DOHH2 (cell line): ENCODE measurements at regions not wholly inside any gene's neighbourhood (a gene's known extent, or its start where the extent isn't known, plus 50 kb on each side); places are given as distances from the start of the nearest gene placed in this dataset.
"Not testable (repeated sequence)": the region's sequence is repeated elsewhere in the genome, so short reads cannot be mapped to it uniquely, and the experiment has no call there.

ENCODE experiments used
- H3F3A ChIP-seq: fragments of 200-600 bp; sonication (generic), shearing (Covaris generic); 2 replicates; pipeline ENCODE4 v1.6.0; 2016; ENCODE audit warnings: antibody characterized with exemption, mild to moderate bottlenecking; ENCODE audit not compliant: control insufficient read depth, insufficient read depth
- H3K27ac ChIP-seq: fragments of 200-600 bp; sonication (generic); 2 replicates; pipeline ENCODE4 v1.5.1; 2014; ENCODE audit warnings: low read depth, mild to moderate bottlenecking, low read length, moderate library complexity
- H3K27me3 ChIP-seq: fragments of 200-600 bp; sonication (generic); 2 replicates; pipeline ENCODE4 v1.6.1; 2014; ENCODE audit warnings: mild to moderate bottlenecking, low read length, mixed read lengths; ENCODE audit not compliant: control insufficient read depth
- H3K36me3 ChIP-seq: fragments of 200-600 bp; sonication (generic); 2 replicates; pipeline ENCODE4 v1.6.1; 2014; ENCODE audit warnings: mild to moderate bottlenecking, low read length, moderate library complexity, mixed read lengths; ENCODE audit not compliant: control insufficient read depth
- H3K4me1 ChIP-seq: fragments of 200-600 bp; sonication (generic); 2 replicates; pipeline ENCODE4 v1.6.1; 2014; ENCODE audit warnings: mild to moderate bottlenecking, low read length, mixed read lengths; ENCODE audit not compliant: control insufficient read depth
- H3K4me2 ChIP-seq: fragments of 200-600 bp; sonication (generic); 2 replicates; pipeline ENCODE4 v1.6.0; 2014; ENCODE audit warnings: mild to moderate bottlenecking, low read length, moderate library complexity
- H3K4me3 ChIP-seq: fragments of 200-600 bp; sonication (generic); 2 replicates; pipeline ENCODE4 v1.5.1; 2014; ENCODE audit warnings: mild to moderate bottlenecking, low read length, mixed read lengths
- H3K79me2 ChIP-seq: fragments of 200-600 bp; sonication (generic); 2 replicates; pipeline ENCODE4 v1.6.1; 2014; ENCODE audit warnings: mild to moderate bottlenecking, low read length, mixed read lengths; ENCODE audit not compliant: control insufficient read depth
- H3K9me2 ChIP-seq: fragments of 200-600 bp; sonication (generic); replicated peaks from 2 replicates; pipeline ENCODE4 v1.6.1; 2014; ENCODE audit warnings: mild to moderate bottlenecking, low read length, mixed read lengths; ENCODE audit not compliant: control insufficient read depth
- H3K9me3 ChIP-seq: fragments of 200-600 bp; sonication (generic); 2 replicates; pipeline ENCODE4 v1.6.1; 2014; ENCODE audit warnings: antibody characterized with exemption, low read length, mixed read lengths; ENCODE audit not compliant: control insufficient read depth, insufficient read depth
- H4K20me1 ChIP-seq: fragments of 200-600 bp; sonication (generic); 2 replicates; pipeline ENCODE4 v1.6.0; 2014; ENCODE audit warnings: low read depth, mild to moderate bottlenecking, antibody characterized with exemption, low read length, moderate library complexity; ENCODE audit not compliant: control insufficient read depth, insufficient read depth
- CTCF ChIP-seq: fragments of 200-600 bp; sonication (generic); IDR thresholded peaks from one replicate; pipeline ENCODE4 v1.5.1; 2014; ENCODE audit warnings: antibody characterized with exemption, mild to moderate bottlenecking, low read depth, low read length; ENCODE audit not compliant: poor library complexity, severe bottlenecking
- EZH2phosphoT487 ChIP-seq: fragments of 200-600 bp; sonication (generic); IDR thresholded peaks from 2 replicates; pipeline ENCODE4 v1.6.1; 2017; ENCODE audit warnings: borderline replicate concordance, mild to moderate bottlenecking, antibody characterized with exemption, low read length, moderate library complexity, mixed read lengths

GRCh38 chr3:59180006-59180405 lies 130.2 kb upstream of the CFAP20DC start:
- Histone ChIP-seq H3K27me3 (no peaks in the 10 kb centered on the region), H3K9me2 (no peaks in the 10 kb centered on the region), H4K20me1 (no peaks in the 10 kb centered on the region), H3K4me3 (no peak overlapping the region), H3K9me3 (no peaks in the 10 kb centered on the region), H3K36me3 (no peaks in the 10 kb centered on the region), H3K27ac (no peak overlapping the region), H3K79me2 (no peaks in the 10 kb centered on the region), H3K4me1 (no peaks in the 10 kb centered on the region), H3K4me2 (no peak overlapping the region), H3F3A (no peaks in the 10 kb centered on the region)
- TF ChIP-seq EZH2phosphoT487, result no peak
- TF ChIP-seq CTCF, result no peak

GRCh38 chr3:59178698-59179097 lies 128.9 kb upstream of the CFAP20DC start:
- no peaks in the 10 kb centered on the region for H3K36me3 ChIP-seq
- no peak overlapping the region for H3K27ac ChIP-seq
- H3K27me3 ChIP-seq, result no peaks in the 10 kb centered on the region
- H3K79me2 ChIP-seq, result no peaks in the 10 kb centered on the region
- no peak overlapping the region for H3K4me3 ChIP-seq
- no peak overlapping the region for H3K4me2 ChIP-seq
- H3K4me1 ChIP-seq, result no peaks in the 10 kb centered on the region
- H3F3A ChIP-seq, result no peaks in the 10 kb centered on the region
- no peaks in the 10 kb centered on the region for H3K9me2 ChIP-seq
- H4K20me1 ChIP-seq, result no peaks in the 10 kb centered on the region
- no peak for TF ChIP-seq CTCF
- TF ChIP-seq EZH2phosphoT487, result no peak
- no peaks in the 10 kb centered on the region for H3K9me3 ChIP-seq

GRCh38 chr3:59171491-59171890 lies 121.7 kb upstream of the CFAP20DC start:
- H3K27ac ChIP-seq, result no peak overlapping the region
- H3K27me3 ChIP-seq, result no peaks in the 10 kb centered on the region
- H4K20me1 ChIP-seq, result no peaks in the 10 kb centered on the region
- no peaks in the 10 kb centered on the region for H3K9me3 ChIP-seq
- no peaks in the 10 kb centered on the region for H3K9me2 ChIP-seq
- H3K4me3 ChIP-seq, result no peak overlapping the region
- no peaks in the 10 kb centered on the region for H3K36me3 ChIP-seq
- no peaks in the 10 kb centered on the region for H3F3A ChIP-seq
- no peaks in the 10 kb centered on the region for H3K4me1 ChIP-seq
- no peak overlapping the region for H3K4me2 ChIP-seq
- no peaks in the 10 kb centered on the region for H3K79me2 ChIP-seq
- no peak for TF ChIP-seq EZH2phosphoT487
- no peak for TF ChIP-seq CTCF

- H3K4me3 ChIP-seq, H3K4me1 ChIP-seq, H3K9me2 ChIP-seq, H3K79me2 ChIP-seq, H3F3A ChIP-seq, H3K4me2 ChIP-seq, H3K9me3 ChIP-seq, H3K27ac ChIP-seq, H3K36me3 ChIP-seq, H4K20me1 ChIP-seq, H3K27me3 ChIP-seq: not testable (repeated sequence)
Observed at GRCh38 chr3:59170166-59170565, 120.3 kb upstream of the CFAP20DC start.
